ENCODE measurements at regions not wholly inside any gene's neighbourhood (a gene's known extent, or its start where the extent isn't known, plus 50 kb on each side); places are given as distances from the start of the nearest gene placed in this dataset.

- TF ChIP-seq CTCF (IDR thresholded peaks at IDR 0.05 in 2 of 3, conservative IDR thresholded peaks at IDR 0.05 in 1 of 3; ENCODE audit: borderline replicate concordance in 1 of 3, insufficient read depth in 1 of 3, low read depth in 2 of 3, low read length in 2 of 3) (peak; percentile 51 to 94 (median 73); a peak in 5 of 6 replicates), POLR2AphosphoS5 (IDR thresholded peaks at IDR 0.05; ENCODE audit: low read depth, low read length) (no peak), SP1 (IDR thresholded peaks at IDR 0.05; ENCODE audit: low read depth) (no peak), ZNF274 (IDR thresholded peaks at IDR 0.05; ENCODE audit: low read depth, low read length) (no peak), EZH2phosphoT487 (IDR thresholded peaks at IDR 0.05; ENCODE audit: borderline replicate concordance) (no peak), ELF1 (IDR thresholded peaks at IDR 0.05; ENCODE audit: borderline replicate concordance, low read depth) (no peak), EZH2 (IDR thresholded peaks at IDR 0.05) (no peak), MAX (IDR thresholded peaks at IDR 0.05) (no peak), YY1 (IDR thresholded peaks at IDR 0.05; ENCODE audit: extremely low read depth, insufficient replicate concordance, low read depth, low read length) (no peak), ZFX (IDR thresholded peaks at IDR 0.05) (no peak), RAD21 (IDR thresholded peaks at IDR 0.05; ENCODE audit: low read depth) (peak; percentile 84), CBX3 (IDR thresholded peaks at IDR 0.05; ENCODE audit: low read depth) (0 out of 2 replicates have a peak, but pooled peaks have one; percentile 22), REST (IDR thresholded peaks at IDR 0.05; ENCODE audit: low read depth) (no peak), POLR2A (IDR thresholded peaks at IDR 0.05; ENCODE audit: borderline replicate concordance, extremely low read depth, insufficient read depth, insufficient read length) (no peak)
These were observed 84.3 kb upstream of the PHF14 start for GRCh38 chr7:10889266-10889898.
